Thyroid gland (tissue), 4 donors: ENCODE measurements at regions not wholly inside any gene's neighbourhood (a gene's known extent, or its start where the extent isn't known, plus 50 kb on each side); places are given as distances from the start of the nearest gene placed in this dataset.

ENCODE experiments used
- DNase-seq, 2 donors: peaks; one replicate each; pipeline ENCODE4 v3.0.0-alpha.2; 2019
- H3K27ac ChIP-seq, 3 donors: fragments of 200-600 bp; sonication (generic); 1 replicate in 2 of 3; 2 replicates in 1 of 3; pipeline ENCODE4 v1.5.1; 2016 to 2019; ENCODE audit warnings: mild to moderate bottlenecking in 1 of 3, moderate library complexity in 1 of 3
- H3K27me3 ChIP-seq: fragments of 200-600 bp; sonication (generic); one replicate; pipeline ENCODE4 v1.5.1; 2019
- H3K36me3 ChIP-seq, 2 donors: fragments of 200-600 bp; sonication (generic); one replicate each; pipeline ENCODE4 v1.5.1; 2016 to 2019
- H3K4me1 ChIP-seq, 2 donors: fragments of 200-600 bp; sonication (generic); one replicate each; pipeline ENCODE4 v1.5.1; 2017 to 2019
- H3K4me3 ChIP-seq, 3 donors: fragments of 200-600 bp; sonication (generic); replicated peaks in 1 of 3; 1 replicate in 2 of 3; 2 replicates in 1 of 3; pipeline ENCODE4 v1.5.1; 2016; ENCODE audit warnings: mild to moderate bottlenecking in 1 of 3
- H3K9me3 ChIP-seq: fragments of 200-600 bp; sonication (generic); one replicate; pipeline ENCODE4 v1.5.1; 2017
- POLR2A ChIP-seq, 2 donors: fragments of 450-650 bp; IDR thresholded peaks; one replicate each; pipeline ENCODE4 v1.6.1; 2017; ENCODE audit warnings: antibody characterized with exemption in 2 of 2, mild to moderate bottlenecking in 2 of 2, moderate library complexity in 1 of 2
- WGBS, 2 donors: methylation state at CpG; one replicate each; pipeline ENCODE4 v1.1.5; 2017; 5-methylcytosine and 5-hydroxymethylcytosine counted together
- intact Hi-C: fragments of 100-400 bp; cut with DNase I; formaldehyde crosslinking; loops from one replicate; pipeline ENCODE4 v1.15.1; 2023
- TF ChIP-seq, protein P1 (sequence below), 6 experiments: fragments of 200-600 bp in 3 of 6; fragments of 450-650 bp in 3 of 6; sonication (generic) in 3 of 6; IDR thresholded peaks; one replicate each; pipeline ENCODE4 v1.5.1; 2016 to 2019; ENCODE audit warnings: antibody characterized with exemption in 6 of 6, mild to moderate bottlenecking in 2 of 6, inconsistent platforms in 1 of 6, moderate library complexity in 1 of 6

DNA sequence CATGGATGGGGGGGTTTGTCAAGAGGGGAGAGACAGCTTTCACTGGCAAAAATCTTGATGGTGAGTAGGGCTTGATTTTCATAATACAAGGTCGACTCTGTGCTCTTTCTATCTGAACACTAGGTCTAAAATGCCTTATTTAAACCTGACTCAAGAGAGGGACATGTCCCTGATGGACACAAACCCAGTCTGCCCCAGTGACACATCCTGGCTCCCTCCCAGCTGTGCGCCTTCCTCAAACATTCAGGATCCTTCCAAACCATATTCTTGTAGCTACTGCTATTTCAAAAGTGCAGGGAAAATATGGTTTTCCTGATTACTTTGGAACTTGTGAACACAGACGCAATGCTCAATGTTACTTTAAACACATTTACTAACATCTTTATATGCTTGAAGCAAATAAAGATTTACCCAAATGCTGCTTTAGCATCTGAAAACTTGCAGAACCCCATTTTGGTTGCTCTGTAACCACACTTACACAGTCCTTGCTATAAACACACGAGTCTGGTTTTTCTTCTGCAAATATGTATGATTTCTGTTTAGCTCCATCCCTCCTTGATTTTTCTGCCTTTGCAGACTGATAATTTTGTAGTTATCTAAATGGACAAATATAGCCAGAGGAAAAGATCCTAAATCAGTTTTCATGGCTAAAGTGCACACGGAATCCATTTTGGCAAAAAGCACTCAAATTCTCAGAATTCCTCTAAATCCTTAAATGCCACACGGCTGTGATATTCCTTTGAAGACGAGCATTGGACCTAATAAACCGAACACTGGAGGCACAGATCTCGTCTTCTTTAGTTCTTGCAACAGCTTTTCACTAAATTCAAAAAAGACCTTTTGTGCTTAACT lies 499.9 kb upstream of the ZFHX3 start:
- intact Hi-C loops, result no loop called here
- Histone ChIP-seq H3K36me3 (no peaks in the 10 kb centered on the region), H3K27ac (no peak overlapping the region), H3K4me3 (no peak overlapping the region), H3K27me3 (no peaks in the 10 kb centered on the region), H3K9me3 (no peaks in the 10 kb centered on the region), H3K4me1 (peaks cover 0 to 8% of the 10 kb centered on the region in 2 donors)
- TF ChIP-seq, protein P1, sequence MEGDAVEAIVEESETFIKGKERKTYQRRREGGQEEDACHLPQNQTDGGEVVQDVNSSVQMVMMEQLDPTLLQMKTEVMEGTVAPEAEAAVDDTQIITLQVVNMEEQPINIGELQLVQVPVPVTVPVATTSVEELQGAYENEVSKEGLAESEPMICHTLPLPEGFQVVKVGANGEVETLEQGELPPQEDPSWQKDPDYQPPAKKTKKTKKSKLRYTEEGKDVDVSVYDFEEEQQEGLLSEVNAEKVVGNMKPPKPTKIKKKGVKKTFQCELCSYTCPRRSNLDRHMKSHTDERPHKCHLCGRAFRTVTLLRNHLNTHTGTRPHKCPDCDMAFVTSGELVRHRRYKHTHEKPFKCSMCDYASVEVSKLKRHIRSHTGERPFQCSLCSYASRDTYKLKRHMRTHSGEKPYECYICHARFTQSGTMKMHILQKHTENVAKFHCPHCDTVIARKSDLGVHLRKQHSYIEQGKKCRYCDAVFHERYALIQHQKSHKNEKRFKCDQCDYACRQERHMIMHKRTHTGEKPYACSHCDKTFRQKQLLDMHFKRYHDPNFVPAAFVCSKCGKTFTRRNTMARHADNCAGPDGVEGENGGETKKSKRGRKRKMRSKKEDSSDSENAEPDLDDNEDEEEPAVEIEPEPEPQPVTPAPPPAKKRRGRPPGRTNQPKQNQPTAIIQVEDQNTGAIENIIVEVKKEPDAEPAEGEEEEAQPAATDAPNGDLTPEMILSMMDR (IDR thresholded peaks at IDR 0.05), result no peak
- TF ChIP-seq POLR2A (IDR thresholded peaks at IDR 0.05), result no peak
- no peak for DNase-seq
- 67 to 69% methylated on average over 9 of the region's 9 CpGs for whole genome bisulfite sequencing, 2 donors

DNA sequence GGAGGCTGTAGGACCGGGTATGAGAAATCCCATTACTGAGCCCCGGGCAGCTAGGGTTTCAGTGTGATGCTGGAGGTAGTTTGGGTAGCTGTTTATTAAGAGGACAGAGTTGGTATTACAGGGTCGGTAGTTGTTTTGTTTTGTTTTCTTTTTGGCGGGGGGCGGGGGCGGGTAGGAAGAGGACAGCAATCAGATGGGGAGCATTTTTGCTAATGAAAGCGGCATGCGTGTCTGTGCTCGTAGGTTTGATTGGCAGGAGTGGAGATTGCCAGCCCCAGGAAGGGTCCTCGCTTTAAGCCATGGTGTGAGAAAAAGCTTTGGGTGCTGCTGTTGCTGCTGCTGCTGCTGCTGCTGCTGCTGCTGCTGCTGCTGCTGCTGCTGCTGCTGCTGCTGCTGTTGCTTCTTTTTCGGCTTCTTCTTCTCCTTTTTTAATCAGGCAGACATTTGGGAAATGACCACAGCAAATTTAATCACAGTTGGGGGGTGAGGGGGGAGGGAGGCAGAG lies 498.5 kb upstream of the ZFHX3 start:
- Histone ChIP-seq H3K36me3 (no peaks in the 10 kb centered on the region), H3K9me3 (no peaks in the 10 kb centered on the region), H3K27me3 (no peaks in the 10 kb centered on the region), H3K4me1 (peaks cover 0 to 8% of the 10 kb centered on the region in 2 donors), H3K27ac (no peak overlapping the region), H3K4me3 (no peak overlapping the region)
- intact Hi-C loops, result no loop called here
- no peak for TF ChIP-seq POLR2A (IDR thresholded peaks at IDR 0.05)
- TF ChIP-seq, protein P1 (IDR thresholded peaks at IDR 0.05), result no peak
- 43 to 59% methylated on average over 11 of the region's 11 CpGs for WGBS, 2 donors
- DNase-seq, result no peak

DNA sequence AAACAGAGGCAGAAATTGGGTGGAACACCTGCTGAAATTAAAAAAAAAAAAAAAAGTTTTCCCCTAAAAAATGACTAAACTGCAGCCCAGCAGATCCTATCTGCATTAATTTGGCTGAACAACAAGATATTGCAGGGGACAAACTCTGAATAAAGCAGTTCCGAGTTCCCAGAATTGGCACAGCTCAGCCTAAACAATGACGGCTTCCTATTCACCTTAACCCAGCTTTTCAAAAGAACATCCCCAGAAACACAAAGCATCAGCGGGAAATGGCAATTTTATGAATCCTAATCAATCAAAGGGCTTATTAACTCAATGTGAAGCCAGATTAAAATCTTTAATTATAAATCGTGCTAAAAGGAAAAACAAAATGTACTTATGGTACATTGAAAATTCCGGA lies 497.8 kb upstream of the ZFHX3 start:
- Histone ChIP-seq H3K4me3 (no peak overlapping the region), H3K27me3 (no peaks in the 10 kb centered on the region), H3K36me3 (no peaks in the 10 kb centered on the region), H3K4me1 (peaks cover 0 to 2% of the 10 kb centered on the region in 2 donors), H3K27ac (no peak overlapping the region), H3K9me3 (no peaks in the 10 kb centered on the region)
- intact Hi-C loops, result no loop called here
- TF ChIP-seq POLR2A (IDR thresholded peaks at IDR 0.05), result no peak
- TF ChIP-seq, protein P1 (IDR thresholded peaks at IDR 0.05), result no peak
- 73 to 76% methylated on average over 5 of the region's 5 CpGs for WGBS, 2 donors
- no peak for DNase-seq

DNA sequence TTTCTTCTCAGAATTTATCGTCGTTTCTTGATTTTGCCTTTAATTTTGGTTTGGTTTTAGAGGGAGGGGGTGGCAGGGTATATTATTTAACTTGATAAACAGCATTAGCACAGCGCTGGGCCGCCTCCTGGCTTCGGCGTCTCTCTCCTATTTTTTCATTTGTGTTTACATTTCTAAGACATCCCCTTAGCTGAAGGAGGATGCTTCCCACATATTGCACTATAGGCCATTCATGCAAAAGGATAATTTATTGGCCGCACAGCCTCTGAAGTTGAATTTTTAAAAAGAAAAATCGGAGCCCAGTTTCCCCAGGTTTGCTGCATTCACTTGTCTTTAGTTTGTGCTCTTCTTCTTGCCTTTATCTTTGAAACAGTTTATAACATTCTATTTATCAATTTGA lies 497.4 kb upstream of the ZFHX3 start:
- Histone ChIP-seq H3K4me3 (no peak overlapping the region), H3K27ac (no peak overlapping the region), H3K4me1 (no peaks in the 10 kb centered on the region), H3K9me3 (no peaks in the 10 kb centered on the region), H3K36me3 (no peaks in the 10 kb centered on the region), H3K27me3 (no peaks in the 10 kb centered on the region)
- no peak for TF ChIP-seq POLR2A (IDR thresholded peaks at IDR 0.05)
- TF ChIP-seq, protein P1 (IDR thresholded peaks at IDR 0.05), result no peak
- intact Hi-C loops, result no loop called here
- no peak for DNase-seq
- 88 to 89% methylated on average over 8 of the region's 8 CpGs for WGBS, 2 donors

DNA sequence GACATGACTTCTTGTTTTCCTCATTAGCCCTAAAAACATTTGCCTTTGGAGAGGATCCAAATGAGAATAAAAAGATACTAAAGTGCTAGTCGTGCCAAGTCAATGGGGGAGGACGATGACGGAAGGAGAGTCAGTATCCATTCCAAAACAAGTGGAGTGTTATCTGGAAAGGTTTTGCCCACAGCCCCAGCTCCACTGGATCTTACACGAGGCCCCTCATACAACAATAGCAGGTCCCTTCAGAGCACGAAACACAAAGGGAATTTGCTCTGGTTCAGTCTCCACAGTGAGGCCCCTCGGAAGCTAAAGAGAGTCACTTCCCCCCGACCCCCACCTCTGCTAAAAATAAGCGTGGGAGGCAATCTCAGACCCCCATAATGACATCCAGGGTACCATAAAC lies 496.9 kb upstream of the ZFHX3 start:
- Histone ChIP-seq H3K27ac (no peak overlapping the region), H3K4me1 (no peaks in the 10 kb centered on the region), H3K4me3 (no peak overlapping the region), H3K36me3 (no peaks in the 10 kb centered on the region), H3K27me3 (no peaks in the 10 kb centered on the region), H3K9me3 (no peaks in the 10 kb centered on the region)
- intact Hi-C loops, result no loop called here
- 55 to 62% methylated on average over 8 of the region's 8 CpGs for WGBS, 2 donors
- DNase-seq, result no peak
- TF ChIP-seq POLR2A (IDR thresholded peaks at IDR 0.05), result no peak
- TF ChIP-seq, protein P1 (IDR thresholded peaks at IDR 0.05), result no peak
